OCI-LY7 (cell line): ENCODE measurements at regions not wholly inside any gene's neighbourhood (a gene's known extent, or its start where the extent isn't known, plus 50 kb on each side); places are given as distances from the start of the nearest gene placed in this dataset.

Experiments used
- CTCF ChIP-seq: fragments of 200-600 bp; sonication (generic); conservative IDR thresholded peaks from 2 replicates; pipeline ENCODE4 v1.5.1; 2014; ENCODE audit warnings: mild to moderate bottlenecking, antibody characterized with exemption, low read length, moderate library complexity, mixed read lengths
- EZH2phosphoT487 ChIP-seq: fragments of 200-600 bp; sonication (generic); IDR thresholded peaks from 2 replicates; pipeline ENCODE4 v1.6.1; 2018; ENCODE audit warnings: low read depth, borderline replicate concordance, mild to moderate bottlenecking, mixed run types, antibody characterized with exemption, low read length, moderate library complexity, mixed read lengths

- no peak for TF ChIP-seq CTCF
- no peak for TF ChIP-seq EZH2phosphoT487
Measured at GRCh38 chr6:19446570-19446969, 390.6 kb upstream of the ID4 start.
